CD4-positive, CD25-positive, alpha-beta regulatory T cell (primary cell): ENCODE measurements at regions not wholly inside any gene's neighbourhood (a gene's known extent, or its start where the extent isn't known, plus 50 kb on each side); places are given as distances from the start of the nearest gene placed in this dataset.

Experiments
- ATAC-seq, 2 donors: fragments of 150-1000 bp; cut with Tn5 transposase; one replicate each; pipeline ENCODE4 v1.10.0; 2021; ENCODE audit warnings: low read depth in 2 of 2, moderate number of reproducible peaks in 2 of 2, moderate library complexity in 1 of 2
- DNase-seq, 3 donors: peaks; one replicate each; pipeline versions ENCODE4 v3.0.0 to v3.0.0-alpha.2; 2012 to 2022; ENCODE audit warnings: mixed read lengths in 1 of 3
- H3K27ac ChIP-seq: one replicate; pipeline ENCODE4 v1.7.0; 2013; ENCODE audit warnings: mild to moderate bottlenecking, low read length; ENCODE audit not compliant: insufficient read depth, poor library complexity, severe bottlenecking
- H3K27me3 ChIP-seq: one replicate; pipeline ENCODE4 v1.7.0; 2013; ENCODE audit warnings: low read length; ENCODE audit not compliant: control insufficient read depth, insufficient read depth
- H3K36me3 ChIP-seq: one replicate; pipeline ENCODE4 v1.7.0; 2013; ENCODE audit warnings: mild to moderate bottlenecking, low read length, moderate library complexity; ENCODE audit not compliant: control insufficient read depth, insufficient read depth
- H3K4me1 ChIP-seq: 2 replicates; pipeline ENCODE4 v1.7.0; 2013; ENCODE audit warnings: mild to moderate bottlenecking, low read length; ENCODE audit not compliant: insufficient read depth, control insufficient read depth, poor library complexity, severe bottlenecking
- H3K4me3 ChIP-seq: one replicate; pipeline ENCODE4 v1.7.0; 2013; ENCODE audit warnings: low read depth, mild to moderate bottlenecking, low read length, moderate library complexity
- H3K9me3 ChIP-seq, 2 experiments: 1 replicate in 1 of 2; 2 replicates in 1 of 2; pipeline ENCODE4 v1.7.0; 2013; ENCODE audit warnings: low read length in 2 of 2, mild to moderate bottlenecking in 1 of 2, moderate library complexity in 1 of 2; ENCODE audit not compliant: control insufficient read depth in 2 of 2
- H3K27ac Mint-ChIP-seq, 3 donors: one replicate each; pipeline ENCODE4 v1.8.0; 2020 to 2022; ENCODE audit warnings: mild to moderate bottlenecking in 3 of 3, mixed read lengths in 3 of 3, moderate library complexity in 2 of 3
- H3K27me3 Mint-ChIP-seq: one replicate; pipeline ENCODE4 v1.8.0; 2022; ENCODE audit warnings: mild to moderate bottlenecking, mixed read lengths
- H3K36me3 Mint-ChIP-seq: one replicate; pipeline ENCODE4 v1.8.0; 2020; ENCODE audit warnings: mixed read lengths
- H3K4me1 Mint-ChIP-seq, 4 donors: one replicate each; pipeline ENCODE4 v1.8.0; 2020 to 2022; ENCODE audit warnings: mixed read lengths in 4 of 4, mild to moderate bottlenecking in 1 of 4
- H3K4me3 Mint-ChIP-seq, 4 donors: one replicate each; pipeline ENCODE4 v1.8.0; 2020 to 2022; ENCODE audit warnings: mild to moderate bottlenecking in 4 of 4, mixed read lengths in 4 of 4, moderate library complexity in 3 of 4
- H3K9me3 Mint-ChIP-seq, 7 donors: one replicate each; pipeline ENCODE4 v1.8.0; 2020 to 2022; ENCODE audit warnings: mixed read lengths in 7 of 7, mild to moderate bottlenecking in 3 of 7, moderate library complexity in 2 of 7

GRCh38 chr6:50442531-50443040 lies 270.7 kb upstream of the TFAP2D start:
- Histone ChIP-seq H3K27me3 (no peaks in the 10 kb centered on the region), H3K36me3 (no peaks in the 10 kb centered on the region), H3K27ac (no peak overlapping the region), H3K9me3 (no peaks in the 10 kb centered on the region), H3K4me3 (no peak overlapping the region), H3K4me1 (no peaks in the 10 kb centered on the region)
- Mint-ChIP-seq H3K27ac (no peak overlapping the region), H3K9me3 (peaks cover 0 to 15% (median 5%) of the 10 kb centered on the region in 7 donors), H3K4me3 (no peak overlapping the region), H3K27me3 (no peaks in the 10 kb centered on the region), H3K36me3 (no peaks in the 10 kb centered on the region), H3K4me1 (no peaks in the 10 kb centered on the region)
- no peak for DNase-seq
- ATAC-seq: no peak

- Mint-ChIP-seq H3K9me3 (peaks cover 0 to 15% (median 5%) of the 10 kb centered on the region in 7 donors), H3K36me3 (no peaks in the 10 kb centered on the region), H3K27me3 (no peaks in the 10 kb centered on the region), H3K4me3 (no peak overlapping the region), H3K4me1 (no peaks in the 10 kb centered on the region), H3K27ac (no peak overlapping the region)
- ATAC-seq (no peak), DNase-seq (no peak)
- no peaks in the 10 kb centered on the region for H3K9me3 ChIP-seq
- no peaks in the 10 kb centered on the region for H3K27me3 ChIP-seq
- no peaks in the 10 kb centered on the region for H3K4me1 ChIP-seq
- H3K4me3 ChIP-seq: no peak overlapping the region
- no peaks in the 10 kb centered on the region for H3K36me3 ChIP-seq
- H3K27ac ChIP-seq: no peak overlapping the region
These were observed 270.2 kb upstream of the TFAP2D start for GRCh38 chr6:50443144-50443543.

GRCh38 chr6:50449128-50449527 lies 264.2 kb upstream of the TFAP2D start:
- Histone ChIP-seq H3K27me3 (no peaks in the 10 kb centered on the region), H3K9me3 (no peaks in the 10 kb centered on the region), H3K36me3 (no peaks in the 10 kb centered on the region), H3K4me1 (no peaks in the 10 kb centered on the region), H3K27ac (no peak overlapping the region), H3K4me3 (no peak overlapping the region)
- Mint-ChIP-seq H3K27ac (no peak overlapping the region), H3K4me1 (no peaks in the 10 kb centered on the region), H3K9me3 (peaks cover 0 to 7% (median 2%) of the 10 kb centered on the region in 7 donors), H3K36me3 (no peaks in the 10 kb centered on the region), H3K4me3 (no peak overlapping the region), H3K27me3 (no peaks in the 10 kb centered on the region)
- DNase-seq: no peak
- ATAC-seq: no peak

- H3K36me3 ChIP-seq: no peaks in the 10 kb centered on the region
- H3K27ac ChIP-seq: no peak overlapping the region
- no peak overlapping the region for H3K4me3 ChIP-seq
- peaks cover 0 to 10% (median 2%) of the 10 kb centered on the region in 7 donors for H3K9me3 Mint-ChIP-seq
- H3K9me3 ChIP-seq: no peaks in the 10 kb centered on the region
- no peaks in the 10 kb centered on the region for H3K27me3 ChIP-seq
- ATAC-seq (no peak), DNase-seq (no peak)
- H3K36me3 Mint-ChIP-seq: no peaks in the 10 kb centered on the region
- no peak overlapping the region for H3K4me3 Mint-ChIP-seq
- H3K27ac Mint-ChIP-seq: no peak overlapping the region
- H3K27me3 Mint-ChIP-seq: no peaks in the 10 kb centered on the region
- no peaks in the 10 kb centered on the region for H3K4me1 Mint-ChIP-seq
- H3K4me1 ChIP-seq: no peaks in the 10 kb centered on the region
These were observed 261.4 kb upstream of the TFAP2D start for GRCh38 chr6:50451826-50452400.

GRCh38 chr6:50455029-50455428 lies 258.3 kb upstream of the TFAP2D start:
- Mint-ChIP-seq H3K36me3 (no peaks in the 10 kb centered on the region), H3K4me3 (no peak overlapping the region), H3K27ac (no peak overlapping the region), H3K9me3 (peaks cover 0 to 13% (median 2%) of the 10 kb centered on the region in 7 donors), H3K4me1 (no peaks in the 10 kb centered on the region), H3K27me3 (no peaks in the 10 kb centered on the region)
- Histone ChIP-seq H3K4me1 (no peaks in the 10 kb centered on the region), H3K27me3 (no peaks in the 10 kb centered on the region), H3K9me3 (no peaks in the 10 kb centered on the region), H3K36me3 (no peaks in the 10 kb centered on the region), H3K4me3 (no peak overlapping the region), H3K27ac (no peak overlapping the region)
- no peak for ATAC-seq
- DNase-seq: no peak

GRCh38 chr6:50457351-50457750 lies 256.0 kb upstream of the TFAP2D start:
- no peaks in the 10 kb centered on the region for H3K4me1 Mint-ChIP-seq

GRCh38 chr6:50461696-50462095 lies 251.6 kb upstream of the TFAP2D start:
- H3K27me3 ChIP-seq: no peaks in the 10 kb centered on the region
- no peak overlapping the region for H3K4me3 ChIP-seq
- Mint-ChIP-seq H3K4me3 (no peak overlapping the region), H3K36me3 (no peaks in the 10 kb centered on the region), H3K4me1 (no peaks in the 10 kb centered on the region), H3K9me3 (peaks cover 0 to 4% (median 0%) of the 10 kb centered on the region in 7 donors), H3K27me3 (no peaks in the 10 kb centered on the region), H3K27ac (no peak overlapping the region)
- ATAC-seq (no peak), DNase-seq (no peak)
- H3K27ac ChIP-seq: no peak overlapping the region
- H3K36me3 ChIP-seq: no peaks in the 10 kb centered on the region
- no peaks in the 10 kb centered on the region for H3K9me3 ChIP-seq
- H3K4me1 ChIP-seq: no peaks in the 10 kb centered on the region

More at GRCh38 chr6:50457351-50457750, 256.0 kb upstream of the TFAP2D start:
- DNase-seq (no peak), ATAC-seq (no peak)
- H3K36me3 Mint-ChIP-seq: no peaks in the 10 kb centered on the region
- Histone ChIP-seq H3K4me1 (no peaks in the 10 kb centered on the region), H3K9me3 (no peaks in the 10 kb centered on the region), H3K36me3 (no peaks in the 10 kb centered on the region), H3K4me3 (no peak overlapping the region), H3K27me3 (no peaks in the 10 kb centered on the region), H3K27ac (no peak overlapping the region)
- no peaks in the 10 kb centered on the region for H3K27me3 Mint-ChIP-seq
- no peak overlapping the region for H3K27ac Mint-ChIP-seq
- H3K4me3 Mint-ChIP-seq: no peak overlapping the region
- H3K9me3 Mint-ChIP-seq: peaks cover 0 to 13% (median 2%) of the 10 kb centered on the region in 7 donors

- H3K27ac Mint-ChIP-seq: no peak overlapping the region
- Histone ChIP-seq H3K4me3 (no peak overlapping the region), H3K36me3 (no peaks in the 10 kb centered on the region), H3K27ac (no peak overlapping the region), H3K27me3 (no peaks in the 10 kb centered on the region), H3K4me1 (no peaks in the 10 kb centered on the region), H3K9me3 (no peaks in the 10 kb centered on the region)
- no peak overlapping the region for H3K4me3 Mint-ChIP-seq
- no peaks in the 10 kb centered on the region for H3K36me3 Mint-ChIP-seq
- DNase-seq (no peak), ATAC-seq (no peak)
- peaks cover 0 to 4% (median 1%) of the 10 kb centered on the region in 7 donors for H3K9me3 Mint-ChIP-seq
- H3K4me1 Mint-ChIP-seq: no peaks in the 10 kb centered on the region
- H3K27me3 Mint-ChIP-seq: no peaks in the 10 kb centered on the region
These were observed 249.4 kb upstream of the TFAP2D start for GRCh38 chr6:50463931-50464330.
